Liver (tissue), 3 donors: ENCODE measurements at regions not wholly inside any gene's neighbourhood (a gene's known extent, or its start where the extent isn't known, plus 50 kb on each side); places are given as distances from the start of the nearest gene placed in this dataset.

Experiments
- CTCF ChIP-seq: fragments of 150-350 bp; IDR thresholded peaks from 2 replicates; pipeline ENCODE4 v1.5.1; 2017; ENCODE audit warnings: improper control_type of control experiment, low read depth, low read length; ENCODE audit not compliant: missing input control
- EGR1 ChIP-seq, 2 donors: IDR thresholded peaks; 2 replicates each; pipeline ENCODE4 v1.6.1; 2016 to 2018; ENCODE audit warnings: antibody characterized with exemption in 2 of 2, low read depth in 2 of 2
- JUND ChIP-seq, 2 donors: IDR thresholded peaks; 2 replicates each; pipeline ENCODE4 v1.6.1; 2016; ENCODE audit warnings: antibody characterized with exemption in 2 of 2
- MAX ChIP-seq: IDR thresholded peaks from 2 replicates; pipeline ENCODE4 v1.6.1; 2016; ENCODE audit warnings: antibody characterized with exemption
- NR2F2 ChIP-seq: IDR thresholded peaks from 2 replicates; pipeline ENCODE4 v1.6.1; 2016; ENCODE audit warnings: antibody characterized with exemption
- RAD21 ChIP-seq, 2 donors: IDR thresholded peaks; 2 replicates each; pipeline ENCODE4 v1.6.1; 2016; ENCODE audit warnings: antibody characterized with exemption in 2 of 2, mild to moderate bottlenecking in 2 of 2
- REST ChIP-seq: IDR thresholded peaks from 2 replicates; pipeline ENCODE4 v1.6.1; 2016; ENCODE audit warnings: antibody characterized with exemption, mild to moderate bottlenecking
- RXRA ChIP-seq, 2 donors: IDR thresholded peaks; 2 replicates each; pipeline ENCODE4 v1.6.1; 2017 to 2018; ENCODE audit warnings: antibody characterized with exemption in 2 of 2, mild to moderate bottlenecking in 1 of 2
- TAF1 ChIP-seq: conservative IDR thresholded peaks from 2 replicates; pipeline ENCODE4 v1.6.1; 2016; ENCODE audit warnings: antibody characterized with exemption, mild to moderate bottlenecking
- donor health status: healthy.
- donor health status: healthy.

GRCh38 chr2:81876624-81877023 is 1572.1 kb upstream of the LRRTM1 start:
- TF ChIP-seq RXRA (IDR thresholded peaks at IDR 0.05), result no peak
- no peak for TF ChIP-seq CTCF
- TF ChIP-seq REST, result no peak
- TF ChIP-seq MAX, result no peak
- TF ChIP-seq JUND (IDR thresholded peaks at IDR 0.05), result no peak
- TF ChIP-seq TAF1, result no peak
- TF ChIP-seq RAD21 (IDR thresholded peaks at IDR 0.05), result no peak
- TF ChIP-seq NR2F2, result no peak
- no peak for TF ChIP-seq EGR1 (IDR thresholded peaks at IDR 0.05; ENCODE audit: low read depth in 2 of 2)
